NOMO-1 treated with dmso at 0.1 percent for 144 hours (cell line): ENCODE measurements at regions not wholly inside any gene's neighbourhood (a gene's known extent, or its start where the extent isn't known, plus 50 kb on each side); places are given as distances from the start of the nearest gene placed in this dataset.
"Not testable (repeated sequence)": the region's sequence is repeated elsewhere in the genome, so short reads cannot be mapped to it uniquely, and the experiment has no call there.

Experiments
- DNase-seq: peaks from one replicate; lab custom pipeline; 2025; ENCODE audit not compliant: unreplicated experiment; lab: John Stamatoyannopoulos, UW

DNA sequence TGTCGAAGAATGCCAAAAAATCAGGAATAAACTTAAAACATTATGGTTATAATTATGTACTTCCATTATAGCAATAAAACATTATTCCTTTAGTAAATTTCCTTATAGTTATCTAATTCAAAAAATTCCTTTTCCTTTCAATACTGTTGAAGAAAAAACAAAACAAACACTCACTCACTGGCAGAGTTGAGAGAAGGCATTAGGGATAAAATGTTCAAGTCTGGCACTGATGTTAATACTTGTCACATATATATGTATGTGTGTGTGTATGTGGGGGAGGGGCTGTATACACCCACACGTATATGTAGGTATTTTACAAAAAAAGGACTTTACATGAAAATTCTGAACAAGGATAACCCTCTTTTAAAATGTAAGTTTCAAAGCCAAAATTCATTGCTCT, 150.2 kb upstream of the MEOX2 start:
- DNase-seq = no peak

DNA sequence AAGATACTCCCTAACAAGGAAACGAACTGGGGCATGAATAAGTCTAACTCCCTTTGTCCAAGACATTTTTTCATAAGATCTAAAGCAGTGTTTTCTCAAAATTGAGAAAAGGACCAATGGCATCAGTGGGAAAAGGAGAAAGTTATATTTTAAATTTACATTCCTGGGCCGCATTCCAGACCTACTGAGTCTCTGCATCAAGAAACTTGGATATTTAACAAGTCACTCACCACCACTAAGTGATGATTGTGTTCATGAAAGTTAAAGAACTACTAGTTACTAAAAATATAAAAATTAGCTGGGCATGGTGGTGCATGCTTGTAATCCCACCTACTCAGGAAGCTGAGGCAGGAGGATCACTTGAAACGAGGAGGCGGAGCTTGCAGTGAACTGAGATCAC, 149.6 kb upstream of the MEOX2 start:
- DNase-seq = no peak

- DNase-seq = no peak
These were observed 148.0 kb upstream of the MEOX2 start for GRCh38 chr7:15834446-15834845.

- no peak for DNase-seq
These were observed 146.5 kb upstream of the MEOX2 start for GRCh38 chr7:15832996-15833395.

DNA sequence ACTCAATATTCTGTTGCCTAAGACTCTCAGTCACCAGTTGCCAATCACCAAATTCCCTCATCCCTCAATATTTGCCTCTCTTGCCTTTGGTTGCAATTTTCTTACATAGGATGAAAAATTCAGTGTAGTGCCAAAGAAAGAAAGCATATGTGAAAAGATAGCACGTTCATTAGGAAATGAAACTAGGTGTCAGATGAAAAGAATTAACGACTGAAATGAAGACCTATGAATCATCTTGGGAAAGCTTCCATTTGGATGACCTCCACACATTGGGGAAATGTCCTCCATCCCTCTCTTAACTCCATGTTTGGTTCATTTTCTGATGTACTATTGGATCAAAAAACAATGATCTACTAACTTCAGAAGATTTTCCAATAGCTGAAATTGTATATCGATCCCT, 145.1 kb upstream of the MEOX2 start:
- DNase-seq = no peak

DNA sequence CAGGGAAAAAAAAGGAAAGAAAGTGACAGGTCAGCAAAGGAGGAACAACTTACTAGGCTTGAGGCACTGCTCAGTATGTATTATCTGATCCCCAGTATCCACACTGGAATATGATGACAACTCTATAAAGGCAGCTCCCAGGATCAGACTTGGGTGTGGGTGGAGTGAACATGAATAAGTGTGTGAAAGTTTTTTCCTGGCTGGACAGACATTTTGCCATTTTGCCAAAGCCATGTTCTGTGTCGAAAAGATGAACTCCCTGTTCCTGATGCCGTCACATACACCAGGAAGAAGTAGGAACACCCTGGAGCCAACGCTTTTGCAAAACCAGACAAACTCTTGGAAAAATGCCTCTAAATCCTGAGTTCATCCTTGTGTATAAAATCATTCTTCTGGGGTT, 143.2 kb upstream of the MEOX2 start:
- no peak for DNase-seq

- DNase-seq = no peak
These were observed 142.4 kb upstream of the MEOX2 start for GRCh38 chr7:15828881-15829280.

- no peak for DNase-seq
These were observed 135.3 kb upstream of the MEOX2 start for GRCh38 chr7:15821484-15822427.

GRCh38 chr7:15820319-15820718, 133.8 kb upstream of the MEOX2 start:
- DNase-seq = peak; percentile 63

DNA sequence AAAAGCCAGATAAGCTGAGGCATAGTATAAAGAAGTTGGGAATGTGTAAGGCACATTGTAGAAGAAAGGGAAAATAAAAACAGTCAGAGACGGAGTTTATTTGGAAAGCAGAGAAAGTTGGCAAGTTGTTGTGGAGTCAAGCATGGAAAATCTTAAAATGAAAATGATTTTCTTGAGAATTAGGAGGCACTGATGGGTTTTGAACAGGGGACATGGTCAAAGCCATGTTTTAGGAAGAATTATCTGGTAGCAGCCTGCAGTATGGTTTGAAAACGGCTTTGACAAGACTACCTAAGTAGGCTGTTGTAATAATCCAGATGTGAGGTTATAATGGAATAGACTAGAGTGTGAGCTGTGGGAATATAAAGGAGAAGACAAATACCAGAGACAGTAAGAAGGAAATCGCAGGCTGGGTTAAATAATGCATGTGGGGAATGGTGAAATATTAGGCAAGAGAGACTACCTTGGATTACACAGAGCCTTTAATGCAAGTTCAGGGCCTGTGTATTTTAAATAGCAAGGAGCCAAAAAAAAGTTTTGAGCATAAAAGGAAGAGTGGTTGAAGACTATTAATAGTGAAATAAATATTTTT, 130.4 kb upstream of the MEOX2 start:
- no peak for DNase-seq

DNA sequence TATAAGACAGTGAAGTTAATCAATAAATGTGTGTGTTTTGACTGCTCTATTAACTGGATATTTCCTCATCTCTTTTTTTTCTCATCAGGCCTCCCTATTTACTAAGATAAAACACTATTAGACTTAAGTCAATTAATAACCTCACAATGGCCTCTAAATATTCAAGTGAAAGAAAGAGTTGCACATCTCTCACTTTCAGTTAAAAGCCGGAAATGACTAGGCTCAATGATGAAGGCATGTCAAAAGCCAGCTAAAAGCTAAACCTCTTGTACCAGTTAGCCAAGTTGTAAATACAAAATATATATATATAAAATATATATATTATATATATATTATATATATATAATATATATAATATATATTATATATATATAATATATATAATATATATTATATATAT, 127.0 kb upstream of the MEOX2 start:
- DNase-seq = no peak

- DNase-seq = not testable (repeated sequence)
These were observed 123.9 kb upstream of the MEOX2 start for GRCh38 chr7:15810383-15810782.

- not testable (repeated sequence) for DNase-seq
These were observed 123.5 kb upstream of the MEOX2 start for GRCh38 chr7:15809936-15810335.

DNA sequence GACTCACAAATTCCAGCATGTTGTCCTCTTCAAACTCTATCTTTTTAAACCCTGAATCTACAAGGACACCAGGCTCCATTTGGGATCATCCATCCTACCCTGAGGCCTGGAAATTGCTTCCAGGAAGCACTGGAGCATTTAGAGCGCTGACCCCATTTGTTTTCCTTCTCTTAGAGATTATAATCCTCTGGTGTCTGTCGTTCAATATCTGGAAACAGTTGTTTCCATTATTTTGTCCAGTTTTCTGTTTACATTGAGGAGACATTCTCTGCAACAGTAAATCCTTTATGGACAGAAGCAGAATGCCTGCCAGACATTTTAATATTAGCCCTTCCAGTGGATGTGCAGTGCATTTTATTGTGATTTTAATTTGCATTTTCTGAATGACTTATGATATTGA, 119.4 kb upstream of the MEOX2 start:
- no peak for DNase-seq

GRCh38 chr7:15802425-15802824, 115.9 kb upstream of the MEOX2 start:
- DNase-seq = no peak

- DNase-seq = no peak
These were observed 115.1 kb upstream of the MEOX2 start for GRCh38 chr7:15801551-15801950.

DNA sequence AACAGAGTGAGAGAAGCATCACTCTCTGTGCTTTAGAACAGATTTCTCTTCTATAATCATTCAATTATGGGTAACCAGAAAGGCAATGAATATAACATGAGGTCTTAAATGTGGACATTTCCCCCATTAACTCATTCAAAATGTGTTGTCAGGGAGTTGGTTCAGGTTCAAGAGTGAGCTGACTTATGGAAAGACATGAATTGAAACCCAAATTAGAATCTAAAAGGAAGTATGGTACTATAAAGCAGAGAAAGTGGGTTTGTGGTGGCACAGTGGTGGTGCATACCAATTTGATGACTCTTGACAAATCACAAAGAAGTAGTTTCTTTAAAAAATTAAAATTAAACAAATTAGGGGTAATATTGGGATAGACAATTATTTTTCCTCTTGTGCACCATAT, 114.6 kb upstream of the MEOX2 start:
- DNase-seq = no peak

- no peak for DNase-seq
These were observed 111.6 kb upstream of the MEOX2 start for GRCh38 chr7:15798081-15798480.

DNA sequence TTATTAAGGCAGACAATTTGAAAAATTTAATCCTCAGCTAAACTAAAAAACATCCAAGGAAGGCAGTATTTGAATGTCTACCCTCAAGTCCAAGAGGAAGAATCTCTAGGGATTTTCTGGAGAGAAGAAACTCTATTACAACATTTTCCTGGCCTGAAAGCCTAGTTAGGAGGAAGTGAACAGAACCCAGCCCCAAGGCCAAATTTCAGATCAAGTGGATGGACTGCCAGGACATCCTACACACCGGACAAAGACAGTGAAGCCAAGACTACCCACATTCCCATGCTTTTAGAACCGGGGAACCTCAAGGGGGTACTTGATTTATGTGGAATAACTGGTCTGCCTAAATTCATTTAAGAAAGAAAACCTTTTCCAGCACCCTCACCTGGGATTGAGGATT, 108.9 kb upstream of the MEOX2 start:
- no peak for DNase-seq

- no peak for DNase-seq
These were observed 108.3 kb upstream of the MEOX2 start for GRCh38 chr7:15794801-15795200.

- DNase-seq = no peak
These were observed 98.2 kb upstream of the MEOX2 start for GRCh38 chr7:15784694-15785030.

DNA sequence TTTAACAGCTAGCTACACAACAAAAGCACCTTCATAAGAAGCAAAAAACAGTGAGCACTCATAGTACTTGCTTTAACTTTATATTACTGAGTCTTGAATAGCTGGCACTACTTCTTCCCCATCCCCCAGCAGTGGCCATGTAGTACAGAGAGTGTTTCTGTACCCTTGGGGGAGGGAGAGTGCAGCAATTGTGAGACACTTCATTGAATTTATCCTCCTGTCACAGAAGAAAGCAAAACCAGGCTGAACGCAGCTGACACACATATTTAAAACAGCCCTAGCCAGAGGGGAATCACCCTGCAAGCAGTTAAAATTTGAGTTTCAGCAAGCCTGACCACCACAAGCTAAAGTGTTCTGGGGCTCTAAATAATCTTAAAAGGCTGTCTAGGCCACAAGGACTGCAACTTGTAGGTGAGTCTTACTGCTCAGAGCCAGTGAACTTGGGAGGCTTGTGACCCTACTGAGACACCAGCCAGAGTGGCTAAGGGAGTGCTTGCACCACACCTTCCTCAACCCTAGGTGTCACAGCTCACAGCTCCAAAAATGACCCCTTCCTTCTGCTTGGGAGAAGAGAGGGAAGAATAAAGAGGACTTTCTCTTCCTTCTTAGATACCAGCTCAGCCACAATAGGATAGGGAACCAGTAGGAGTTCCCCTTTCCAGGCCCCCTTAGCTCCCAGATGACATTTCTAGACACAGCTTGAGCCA, 97.7 kb upstream of the MEOX2 start:
- DNase-seq = no peak
